Cardiac muscle cell (in vitro differentiated cells and primary cell): ENCODE measurements at regions not wholly inside any gene's neighbourhood (a gene's known extent, or its start where the extent isn't known, plus 50 kb on each side); places are given as distances from the start of the nearest gene placed in this dataset.

Experiments
- DNase-seq, 2 donors: peaks; one replicate each; pipeline versions ENCODE4 v3.0.0 to v3.0.0-alpha.2; 2010 to 2017; ENCODE audit warnings: low read depth in 1 of 2, low spot score in 1 of 2
- H3K27ac ChIP-seq: fragments of 200-600 bp; sonication (generic); 2 replicates; pipeline ENCODE4 v1.5.1; 2016
- H3K27me3 ChIP-seq: fragments of 200-600 bp; sonication (generic); 2 replicates; pipeline ENCODE4 v1.6.0; 2016; ENCODE audit warnings: control low read depth
- H3K36me3 ChIP-seq: fragments of 200-600 bp; sonication (generic); 2 replicates; pipeline ENCODE4 v1.5.1; 2016; ENCODE audit warnings: control low read depth
- H3K4me1 ChIP-seq: fragments of 200-600 bp; sonication (generic); 2 replicates; pipeline ENCODE4 v1.8.1; 2017; ENCODE audit warnings: low read depth, mild to moderate bottlenecking, mixed run types
- H3K4me3 ChIP-seq: fragments of 200-600 bp; sonication (generic); 2 replicates; pipeline ENCODE4 v1.5.1; 2016; ENCODE audit warnings: mild to moderate bottlenecking
- H3K9me3 ChIP-seq: fragments of 200-600 bp; sonication (generic); 2 replicates; pipeline ENCODE4 v1.5.1; 2017; ENCODE audit warnings: low read depth, mild to moderate bottlenecking, control low read depth
- TF ChIP-seq, protein P1 (sequence below): IDR thresholded peaks from 2 replicates; pipeline ENCODE4 v1.5.1; 2012; ENCODE audit warnings: low read depth, mild to moderate bottlenecking, low read length

DNA sequence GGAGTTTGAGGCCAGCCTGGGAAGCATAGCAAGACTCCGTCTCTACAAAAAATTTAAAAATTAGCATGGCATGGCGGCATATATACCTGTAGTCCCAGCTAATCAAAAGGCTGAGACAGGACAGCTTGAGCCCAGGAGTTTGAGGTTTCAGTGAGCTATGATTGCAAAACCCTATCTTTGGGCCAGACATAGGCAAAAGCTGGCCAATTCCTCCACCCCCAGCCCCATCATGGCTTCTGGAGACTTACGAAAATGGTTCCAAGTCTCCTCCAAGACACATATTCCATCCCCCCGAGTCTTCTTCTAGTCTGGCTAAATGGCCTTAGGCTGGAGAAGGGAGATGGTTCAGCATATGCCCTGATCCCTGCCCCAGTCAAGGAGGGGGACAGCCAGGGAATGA lies 172.8 kb upstream of the HAAO start:
- Histone ChIP-seq H3K4me3 (no peak overlapping the region), H3K27ac (no peak overlapping the region), H3K9me3 (no peaks in the 10 kb centered on the region), H3K4me1 (no peaks in the 10 kb centered on the region), H3K27me3 (no peaks in the 10 kb centered on the region), H3K36me3 (no peaks in the 10 kb centered on the region)
- peak in 1 of 2 donors; percentile 54 for DNase-seq
- TF ChIP-seq, protein P1, sequence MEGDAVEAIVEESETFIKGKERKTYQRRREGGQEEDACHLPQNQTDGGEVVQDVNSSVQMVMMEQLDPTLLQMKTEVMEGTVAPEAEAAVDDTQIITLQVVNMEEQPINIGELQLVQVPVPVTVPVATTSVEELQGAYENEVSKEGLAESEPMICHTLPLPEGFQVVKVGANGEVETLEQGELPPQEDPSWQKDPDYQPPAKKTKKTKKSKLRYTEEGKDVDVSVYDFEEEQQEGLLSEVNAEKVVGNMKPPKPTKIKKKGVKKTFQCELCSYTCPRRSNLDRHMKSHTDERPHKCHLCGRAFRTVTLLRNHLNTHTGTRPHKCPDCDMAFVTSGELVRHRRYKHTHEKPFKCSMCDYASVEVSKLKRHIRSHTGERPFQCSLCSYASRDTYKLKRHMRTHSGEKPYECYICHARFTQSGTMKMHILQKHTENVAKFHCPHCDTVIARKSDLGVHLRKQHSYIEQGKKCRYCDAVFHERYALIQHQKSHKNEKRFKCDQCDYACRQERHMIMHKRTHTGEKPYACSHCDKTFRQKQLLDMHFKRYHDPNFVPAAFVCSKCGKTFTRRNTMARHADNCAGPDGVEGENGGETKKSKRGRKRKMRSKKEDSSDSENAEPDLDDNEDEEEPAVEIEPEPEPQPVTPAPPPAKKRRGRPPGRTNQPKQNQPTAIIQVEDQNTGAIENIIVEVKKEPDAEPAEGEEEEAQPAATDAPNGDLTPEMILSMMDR, result no peak

DNA sequence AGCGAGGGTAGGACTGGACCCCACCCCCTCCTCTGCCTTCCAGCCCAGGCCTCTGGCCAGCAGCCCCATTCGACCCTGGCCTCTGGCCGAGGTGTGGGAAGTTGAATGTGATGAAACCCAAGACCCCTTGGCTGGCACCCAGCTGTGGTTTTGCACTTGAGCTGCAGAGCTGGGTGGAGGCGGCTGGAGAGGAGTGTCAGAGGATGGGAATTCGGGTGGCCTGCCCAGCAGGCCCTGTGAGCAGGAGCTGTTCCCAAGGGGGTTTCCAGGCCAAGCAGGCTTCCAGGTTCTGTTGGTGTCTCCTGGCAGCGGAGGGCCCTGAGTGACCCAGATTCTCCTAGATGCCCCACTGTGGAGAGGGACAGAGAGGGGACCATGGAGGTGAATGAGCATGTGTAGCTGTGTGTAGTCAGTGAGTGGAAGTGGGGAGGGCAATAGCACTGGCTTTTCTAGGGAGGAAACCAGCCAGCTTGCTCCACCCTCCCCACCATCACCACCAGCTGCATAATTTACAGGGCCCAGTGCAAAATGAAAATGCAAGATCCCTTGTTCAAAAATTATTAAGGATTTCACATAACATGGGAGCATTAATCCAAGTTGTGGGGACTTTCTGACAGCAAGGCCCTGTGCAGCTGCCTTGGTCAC lies 172.2 kb upstream of the HAAO start:
- TF ChIP-seq, protein P1, result no peak
- Histone ChIP-seq H3K27ac (no peak overlapping the region), H3K9me3 (no peaks in the 10 kb centered on the region), H3K27me3 (no peaks in the 10 kb centered on the region), H3K4me3 (no peak overlapping the region), H3K4me1 (no peaks in the 10 kb centered on the region), H3K36me3 (no peaks in the 10 kb centered on the region)
- peak; percentile 16 to 97 for DNase-seq

DNA sequence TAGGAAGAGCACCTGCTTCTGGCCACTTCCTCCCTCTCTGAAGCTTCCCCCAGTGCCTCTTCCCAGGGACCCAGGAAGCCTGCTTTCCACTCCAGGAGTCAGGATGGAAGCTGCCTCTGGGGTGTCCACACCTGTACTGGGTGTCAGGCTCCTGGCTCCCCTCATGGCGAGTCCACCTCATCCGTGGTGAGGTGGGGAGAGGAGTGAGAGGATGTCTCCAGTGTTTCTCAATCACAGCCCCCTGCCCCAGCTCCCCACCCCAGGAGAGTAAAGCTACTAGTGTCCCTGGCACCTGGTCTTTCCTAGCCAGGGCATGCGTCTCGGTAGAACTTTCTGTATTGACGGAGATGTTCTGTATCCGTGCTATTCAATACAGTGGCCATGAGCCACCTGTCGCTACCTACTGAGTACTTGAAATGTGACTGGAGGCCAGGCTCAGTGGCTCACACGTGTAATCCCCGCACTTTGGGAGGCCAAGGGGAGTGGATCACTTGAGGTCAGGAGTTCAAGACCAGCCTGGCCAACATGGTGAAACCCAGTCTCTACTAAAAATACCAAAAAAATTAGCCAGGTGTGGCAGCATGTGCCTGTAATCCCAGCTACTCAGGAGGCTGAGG lies 171.2 kb upstream of the HAAO start:
- Histone ChIP-seq H3K9me3 (no peaks in the 10 kb centered on the region), H3K27ac (no peak overlapping the region), H3K4me3 (no peak overlapping the region), H3K4me1 (no peaks in the 10 kb centered on the region), H3K27me3 (no peaks in the 10 kb centered on the region), H3K36me3 (no peaks in the 10 kb centered on the region)
- no peak for DNase-seq
- TF ChIP-seq, protein P1, result no peak

DNA sequence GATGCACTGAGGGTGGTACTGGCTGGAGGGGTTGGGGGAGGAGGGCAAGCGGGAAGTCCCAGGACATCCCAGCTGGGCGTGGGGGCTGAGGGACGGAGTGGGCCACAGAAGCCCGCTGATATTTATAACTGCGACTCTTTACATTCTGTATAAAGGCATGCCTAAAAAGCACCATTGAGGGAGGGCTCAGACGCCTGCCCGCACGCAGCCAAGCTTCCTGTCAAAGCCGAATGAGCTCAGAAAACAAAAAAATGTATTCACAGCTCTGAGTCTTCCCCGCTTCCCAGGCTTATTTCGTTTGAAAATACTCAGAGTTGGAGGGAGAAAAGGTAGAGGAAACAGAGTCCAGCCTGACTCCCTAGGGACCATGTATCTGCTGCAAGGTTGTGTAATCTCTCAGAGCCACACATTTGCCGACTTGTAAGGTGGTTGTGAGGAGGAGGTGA lies 170.1 kb upstream of the HAAO start:
- Histone ChIP-seq H3K36me3 (no peaks in the 10 kb centered on the region), H3K4me1 (no peaks in the 10 kb centered on the region), H3K27me3 (no peaks in the 10 kb centered on the region), H3K4me3 (no peak overlapping the region), H3K27ac (no peak overlapping the region), H3K9me3 (no peaks in the 10 kb centered on the region)
- TF ChIP-seq, protein P1, result no peak
- peak in 1 of 2 donors; percentile 45 for DNase-seq

DNA sequence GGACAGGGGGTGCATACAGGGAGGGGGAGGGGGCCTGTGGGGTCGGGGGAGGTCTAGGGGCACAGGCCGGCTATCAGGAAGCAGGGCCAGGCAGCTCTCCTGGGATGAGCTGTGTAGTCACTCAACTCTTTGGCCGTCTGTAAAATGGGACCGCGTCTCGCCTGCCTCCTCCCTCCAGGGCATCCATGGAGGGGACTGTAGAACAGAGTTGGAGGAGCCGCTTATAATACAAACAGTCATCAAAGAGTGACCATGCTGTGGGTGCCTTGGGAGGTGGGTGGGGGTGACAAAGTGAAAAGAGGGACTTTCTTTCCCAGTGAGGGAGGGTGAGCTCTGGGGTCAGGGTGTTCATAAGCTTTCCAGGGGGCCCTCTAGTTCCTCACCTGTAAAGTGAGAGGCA lies 169.6 kb upstream of the HAAO start:
- no peaks in the 10 kb centered on the region for H3K9me3 ChIP-seq
- no peaks in the 10 kb centered on the region for H3K4me1 ChIP-seq
- no peak for DNase-seq
- H3K36me3 ChIP-seq, result no peaks in the 10 kb centered on the region
- no peaks in the 10 kb centered on the region for H3K27me3 ChIP-seq
- TF ChIP-seq, protein P1, result no peak
- no peak overlapping the region for H3K4me3 ChIP-seq
- H3K27ac ChIP-seq, result no peak overlapping the region
